Stimulated activated naive CD8-positive, alpha-beta T cell treated with anti-CD3 and anti-CD28 coated beads, Interleukin-15, Interleukin-2, amounts not matched to agents 100 U/mL and 50 U/mL, for 24 hours (primary cell): ENCODE measurements at regions not wholly inside any gene's neighbourhood (a gene's known extent, or its start where the extent isn't known, plus 50 kb on each side); places are given as distances from the start of the nearest gene placed in this dataset.

Experiments
- ATAC-seq: fragments of 150-1000 bp; cut with Tn5 transposase; one replicate; pipeline ENCODE4 v1.10.0; 2021
- DNase-seq: peaks from one replicate; pipeline ENCODE4 v3.0.0; 2021

- DNase-seq = no peak
- no peak for ATAC-seq
Measured at GRCh38 chr2:200013906-200014305, 58.5 kb downstream of the MAIP1 start.

GRCh38 chr2:200021449-200022114 is 66.2 kb downstream of the MAIP1 start:
- ATAC-seq (no peak), DNase-seq (no peak)

GRCh38 chr2:200022511-200022910 is 67.1 kb downstream of the MAIP1 start:
- no peak for DNase-seq

GRCh38 chr2:200023570-200023969 is 68.2 kb downstream of the MAIP1 start:
- ATAC-seq = no peak

More at GRCh38 chr2:200022511-200022910, 67.1 kb downstream of the MAIP1 start:
- ATAC-seq = no peak

GRCh38 chr2:200025717-200026116 is 70.3 kb downstream of the MAIP1 start:
- ATAC-seq (no peak), DNase-seq (no peak)

More at GRCh38 chr2:200023570-200023969, 68.2 kb downstream of the MAIP1 start:
- DNase-seq = no peak

- ATAC-seq = no peak
- DNase-seq = no peak
Measured at GRCh38 chr2:200026332-200027230, 71.2 kb downstream of the MAIP1 start.

GRCh38 chr2:200028998-200029397 is 73.6 kb downstream of the MAIP1 start:
- DNase-seq (no peak), ATAC-seq (no peak)

- ATAC-seq (no peak), DNase-seq (no peak)
Measured at GRCh38 chr2:200032895-200033294, 77.5 kb downstream of the MAIP1 start.

GRCh38 chr2:200033929-200034328 is 78.5 kb downstream of the MAIP1 start:
- ATAC-seq (no peak), DNase-seq (no peak)

- ATAC-seq (no peak), DNase-seq (no peak)
Measured at GRCh38 chr2:200034816-200035215, 79.4 kb downstream of the MAIP1 start.

GRCh38 chr2:200039724-200040650 is 84.6 kb downstream of the MAIP1 start:
- ATAC-seq (no peak), DNase-seq (no peak)

GRCh38 chr2:200040831-200041230 is 85.4 kb downstream of the MAIP1 start:
- ATAC-seq = no peak
- DNase-seq = no peak

GRCh38 chr2:200041639-200042038 is 86.3 kb downstream of the MAIP1 start:
- ATAC-seq = no peak
- DNase-seq = no peak

- no peak for ATAC-seq
- no peak for DNase-seq
Measured at GRCh38 chr2:200042102-200042735, 86.8 kb downstream of the MAIP1 start.

- ATAC-seq = no peak
- no peak for DNase-seq
Measured at GRCh38 chr2:200042944-200043343, 87.6 kb downstream of the MAIP1 start.

GRCh38 chr2:200044453-200044852 is 89.1 kb downstream of the MAIP1 start:
- DNase-seq (no peak), ATAC-seq (no peak)

- DNase-seq (no peak), ATAC-seq (no peak)
Measured at GRCh38 chr2:200048421-200048820, 93.0 kb downstream of the MAIP1 start.

GRCh38 chr2:200049086-200049485 is 93.7 kb downstream of the MAIP1 start:
- DNase-seq (no peak), ATAC-seq (no peak)

- DNase-seq (no peak), ATAC-seq (no peak)
Measured at GRCh38 chr2:200050921-200051610, 95.7 kb downstream of the MAIP1 start.

GRCh38 chr2:200051611-200051945 is 96.2 kb downstream of the MAIP1 start:
- DNase-seq = no peak

GRCh38 chr2:200052627-200053026 is 97.2 kb downstream of the MAIP1 start:
- DNase-seq (no peak), ATAC-seq (no peak)

More at GRCh38 chr2:200051611-200051945, 96.2 kb downstream of the MAIP1 start:
- no peak for ATAC-seq
